Neural cell (in vitro differentiated cells): ENCODE measurements at regions not wholly inside any gene's neighbourhood (a gene's known extent, or its start where the extent isn't known, plus 50 kb on each side); places are given as distances from the start of the nearest gene placed in this dataset.

Source experiments
- H2AFZ ChIP-seq: fragments of 200-600, 300-800 bp; sonication (generic), shearing (Covaris generic); 2 replicates; pipeline ENCODE4 v1.6.0; 2014; ENCODE audit warnings: low read depth, mild to moderate bottlenecking, antibody characterized with exemption, low read length, moderate library complexity
- H3F3A ChIP-seq: fragments of 200-600 bp; shearing (Covaris generic); 2 replicates; pipeline ENCODE4 v1.6.1; 2016; ENCODE audit warnings: mild to moderate bottlenecking, moderate library complexity, mixed read lengths, antibody characterized with exemption, low read length; ENCODE audit not compliant: insufficient read depth, poor library complexity, severe bottlenecking
- H3K27ac ChIP-seq: fragments of 200-600, 300-800 bp; sonication (generic), shearing (Covaris generic); 2 replicates; pipeline ENCODE4 v1.5.1; 2014; ENCODE audit warnings: mild to moderate bottlenecking, low read length, moderate library complexity
- H3K27me3 ChIP-seq: fragments of 300-800, 200-600 bp; sonication (generic), shearing (Covaris generic); 2 replicates; pipeline ENCODE4 v1.6.0; 2014; ENCODE audit warnings: mild to moderate bottlenecking, low read depth, low read length, moderate library complexity; ENCODE audit not compliant: insufficient read depth
- H3K36me3 ChIP-seq: fragments of 300-800, 200-600 bp; sonication (generic), shearing (Covaris generic); 2 replicates; pipeline ENCODE4 v1.5.1; 2014; ENCODE audit warnings: mild to moderate bottlenecking, antibody characterized with exemption, low read length, moderate library complexity; ENCODE audit not compliant: insufficient read depth
- H3K4me2 ChIP-seq: fragments of 300-800, 200-600 bp; sonication (generic), shearing (Covaris generic); 2 replicates; pipeline ENCODE4 v1.6.0; 2014; ENCODE audit warnings: mild to moderate bottlenecking, low read length
- H3K4me3 ChIP-seq: fragments of 300-800, 200-600 bp; sonication (generic), shearing (Covaris generic); 2 replicates; pipeline ENCODE4 v1.5.1; 2014; ENCODE audit warnings: mild to moderate bottlenecking, low read length, moderate library complexity
- H3K79me2 ChIP-seq: fragments of 200-600 bp; shearing (Covaris generic); replicated peaks from 2 replicates; pipeline ENCODE4 v1.6.0; 2014; ENCODE audit warnings: mild to moderate bottlenecking, low read length, moderate library complexity; ENCODE audit not compliant: insufficient read depth
- H3K9ac ChIP-seq: fragments of 300-800, 200-600 bp; sonication (generic), shearing (Covaris generic); 2 replicates; pipeline ENCODE4 v1.6.1; 2016; ENCODE audit warnings: mild to moderate bottlenecking, low read length, mixed read lengths
- H3K9me2 ChIP-seq: fragments of 200-600 bp; shearing (Covaris generic); 2 replicates; pipeline ENCODE4 v1.6.1; 2016; ENCODE audit warnings: mild to moderate bottlenecking, low read length, mixed read lengths; ENCODE audit not compliant: insufficient read depth
- H3K9me3 ChIP-seq: fragments of 200-600, 300-800 bp; sonication (generic), shearing (Covaris generic); 2 replicates; pipeline ENCODE4 v1.6.1; 2016; ENCODE audit warnings: mild to moderate bottlenecking, mixed run types, low read length, moderate library complexity, mixed read lengths
- H4K20me1 ChIP-seq: fragments of 200-600 bp; shearing (Covaris generic); 2 replicates; pipeline ENCODE4 v1.6.1; 2016; ENCODE audit warnings: mild to moderate bottlenecking, mixed run types; ENCODE audit not compliant: insufficient read depth
- CTCF ChIP-seq: fragments of 450-650 bp; IDR thresholded peaks from 2 replicates; pipeline ENCODE4 v1.5.1; 2014; ENCODE audit warnings: antibody characterized with exemption, mild to moderate bottlenecking, moderate library complexity; ENCODE audit not compliant: poor library complexity, severe bottlenecking
- EP300 ChIP-seq: fragments of 450-650 bp; conservative IDR thresholded peaks from 2 replicates; pipeline ENCODE4 v1.6.1; 2014; ENCODE audit warnings: antibody characterized with exemption, mild to moderate bottlenecking, moderate library complexity; ENCODE audit not compliant: poor library complexity, severe bottlenecking
- EZH2 ChIP-seq: fragments of 200-600, 300-800 bp; shearing (Covaris generic), sonication (generic); IDR thresholded peaks from 2 replicates; pipeline ENCODE4 v1.6.1; 2014; ENCODE audit warnings: antibody characterized with exemption, low read length, borderline replicate concordance, mild to moderate bottlenecking; ENCODE audit not compliant: insufficient read depth, poor library complexity, severe bottlenecking
- MXI1 ChIP-seq: fragments of 450-650 bp; conservative IDR thresholded peaks from 2 replicates; pipeline ENCODE4 v1.6.1; 2014; ENCODE audit warnings: antibody characterized with exemption, mild to moderate bottlenecking; ENCODE audit not compliant: poor library complexity, severe bottlenecking
- POLR2AphosphoS5 ChIP-seq: IDR thresholded peaks from 2 replicates; pipeline ENCODE4 v1.6.1; 2012
- RAD21 ChIP-seq: fragments of 450-650 bp; conservative IDR thresholded peaks from 2 replicates; pipeline ENCODE4 v1.6.1; 2014; ENCODE audit warnings: antibody characterized with exemption, mild to moderate bottlenecking, moderate library complexity
- REST ChIP-seq: IDR thresholded peaks from 2 replicates; pipeline ENCODE4 v1.6.1; 2012; ENCODE audit warnings: borderline replicate concordance
- SMC3 ChIP-seq: fragments of 450-650 bp; conservative IDR thresholded peaks from 2 replicates; pipeline ENCODE4 v1.6.1; 2014; ENCODE audit warnings: antibody characterized with exemption, mild to moderate bottlenecking, moderate library complexity; ENCODE audit not compliant: poor library complexity
- TAF1 ChIP-seq: IDR thresholded peaks from 2 replicates; pipeline ENCODE4 v1.6.1; 2012; ENCODE audit warnings: low read depth

DNA sequence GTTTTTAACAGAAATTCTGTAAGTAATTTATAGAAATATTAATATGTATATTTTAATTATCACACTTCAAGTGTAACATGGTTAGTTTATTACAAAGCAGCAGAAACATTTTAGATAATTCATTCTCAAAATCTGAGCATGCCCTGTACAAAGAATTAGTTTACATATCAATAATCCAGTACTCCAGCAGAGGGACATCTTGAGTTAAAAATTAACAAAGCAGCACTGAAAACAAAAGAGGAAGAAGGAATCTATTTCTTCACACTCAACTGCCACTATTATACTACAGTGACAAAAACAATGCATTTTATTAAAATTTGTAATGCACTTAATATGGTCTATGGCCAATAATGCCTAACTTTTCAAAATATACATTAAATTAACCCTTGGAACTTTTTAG is 179.1 kb upstream of the KLHL4 start:
- no peaks in the 10 kb centered on the region for H3F3A ChIP-seq
- TF ChIP-seq CTCF: peak; percentile 57
- TF ChIP-seq EZH2: no peak
- TF ChIP-seq SMC3: peak; percentile 74
- TF ChIP-seq RAD21: peak; percentile 69
- no peak overlapping the region for H3K27ac ChIP-seq
- no peaks in the 10 kb centered on the region for H3K9me3 ChIP-seq
- H3K27me3 ChIP-seq: no peaks in the 10 kb centered on the region
- no peak overlapping the region for H3K9ac ChIP-seq
- no peak overlapping the region for H3K4me2 ChIP-seq
- no peak overlapping the region for H3K4me3 ChIP-seq
- H4K20me1 ChIP-seq: no peaks in the 10 kb centered on the region
- no peak overlapping the region for H2AFZ ChIP-seq
- no peaks in the 10 kb centered on the region for H3K79me2 ChIP-seq
- H3K36me3 ChIP-seq: no peaks in the 10 kb centered on the region
- no peaks in the 10 kb centered on the region for H3K9me2 ChIP-seq

- Histone ChIP-seq H3K9ac (no peak overlapping the region), H3K79me2 (no peaks in the 10 kb centered on the region), H3K4me3 (no peak overlapping the region), H3K4me2 (no peak overlapping the region), H3K27me3 (no peaks in the 10 kb centered on the region), H3K9me2 (no peaks in the 10 kb centered on the region), H4K20me1 (no peaks in the 10 kb centered on the region), H3K27ac (no peak overlapping the region), H2AFZ (no peak overlapping the region), H3K9me3 (no peaks in the 10 kb centered on the region), H3K36me3 (no peaks in the 10 kb centered on the region), H3F3A (no peaks in the 10 kb centered on the region)
- TF ChIP-seq REST (no peak), EZH2 (no peak), POLR2AphosphoS5 (no peak), MXI1 (no peak), SMC3 (no peak), TAF1 (no peak), EP300 (no peak), CTCF (no peak), RAD21 (no peak)
Measured at GRCh38 chrX:87370865-87371264, 146.7 kb upstream of the KLHL4 start.
